ENCODE measurements at regions not wholly inside any gene's neighbourhood (a gene's known extent, or its start where the extent isn't known, plus 50 kb on each side); places are given as distances from the start of the nearest gene placed in this dataset.

DNA sequence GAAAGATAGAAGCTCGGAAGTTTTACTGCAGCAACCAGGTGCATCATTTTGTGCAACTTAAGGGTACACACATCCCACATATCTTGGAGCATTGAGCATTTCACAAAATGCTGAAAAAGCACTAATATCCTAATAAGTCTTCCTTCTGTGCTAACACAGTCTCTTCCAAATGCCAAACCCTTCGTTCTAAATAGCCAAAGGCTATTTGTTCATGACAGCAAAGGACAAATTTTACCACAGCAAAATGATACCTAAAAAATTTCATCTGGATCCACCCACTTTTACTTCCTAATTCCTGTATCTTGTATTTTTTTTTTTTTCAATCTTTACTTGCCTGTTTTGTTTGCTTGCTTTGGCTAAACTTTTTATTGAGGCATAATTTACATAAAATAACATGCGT lies 435.0 kb downstream of the RND3 start:
- Mint-ChIP-seq H3K9me3 (peaks cover 3% of the 10 kb centered on the region), H3K4me1 (ENCODE audit: low read depth) (no peaks in the 10 kb centered on the region), H3K27ac (no peak overlapping the region), H3K27me3 (no peaks in the 10 kb centered on the region), H3K4me3 (no peak overlapping the region), H3K36me3 (ENCODE audit: low read depth) (no peaks in the 10 kb centered on the region)
- no peaks in the 10 kb centered on the region for H3K27me3 ChIP-seq (ENCODE audit: control insufficient read depth in 1 of 2, insufficient read depth in 2 of 2, low read length in 2 of 2)
- TF ChIP-seq, protein P1, sequence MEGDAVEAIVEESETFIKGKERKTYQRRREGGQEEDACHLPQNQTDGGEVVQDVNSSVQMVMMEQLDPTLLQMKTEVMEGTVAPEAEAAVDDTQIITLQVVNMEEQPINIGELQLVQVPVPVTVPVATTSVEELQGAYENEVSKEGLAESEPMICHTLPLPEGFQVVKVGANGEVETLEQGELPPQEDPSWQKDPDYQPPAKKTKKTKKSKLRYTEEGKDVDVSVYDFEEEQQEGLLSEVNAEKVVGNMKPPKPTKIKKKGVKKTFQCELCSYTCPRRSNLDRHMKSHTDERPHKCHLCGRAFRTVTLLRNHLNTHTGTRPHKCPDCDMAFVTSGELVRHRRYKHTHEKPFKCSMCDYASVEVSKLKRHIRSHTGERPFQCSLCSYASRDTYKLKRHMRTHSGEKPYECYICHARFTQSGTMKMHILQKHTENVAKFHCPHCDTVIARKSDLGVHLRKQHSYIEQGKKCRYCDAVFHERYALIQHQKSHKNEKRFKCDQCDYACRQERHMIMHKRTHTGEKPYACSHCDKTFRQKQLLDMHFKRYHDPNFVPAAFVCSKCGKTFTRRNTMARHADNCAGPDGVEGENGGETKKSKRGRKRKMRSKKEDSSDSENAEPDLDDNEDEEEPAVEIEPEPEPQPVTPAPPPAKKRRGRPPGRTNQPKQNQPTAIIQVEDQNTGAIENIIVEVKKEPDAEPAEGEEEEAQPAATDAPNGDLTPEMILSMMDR (IDR thresholded peaks at IDR 0.05) = no peak
- no peak overlapping the region for H3K27ac ChIP-seq (ENCODE audit: low read depth in 1 of 2, low read length in 2 of 2)
- no peak overlapping the region for H3K4me3 ChIP-seq (ENCODE audit: low read length)
- no peak for DNase-seq
- H3K36me3 ChIP-seq (ENCODE audit: insufficient read depth, low read length) = no peaks in the 10 kb centered on the region
- CTCF ChIA-PET = no interaction called here
- H3K9me3 ChIP-seq (ENCODE audit: control insufficient read depth in 1 of 2, insufficient read depth in 1 of 2, low read length in 2 of 2) = no peaks in the 10 kb centered on the region
- no peaks in the 10 kb centered on the region for H3K4me1 ChIP-seq (ENCODE audit: insufficient read depth, low read length)
- no peak for ATAC-seq (ENCODE audit: poor library complexity)
- POLR2A ChIA-PET = no interaction called here
- intact Hi-C loops (cut with DNase I, micrococcal nuclease) = no loop called here

DNA sequence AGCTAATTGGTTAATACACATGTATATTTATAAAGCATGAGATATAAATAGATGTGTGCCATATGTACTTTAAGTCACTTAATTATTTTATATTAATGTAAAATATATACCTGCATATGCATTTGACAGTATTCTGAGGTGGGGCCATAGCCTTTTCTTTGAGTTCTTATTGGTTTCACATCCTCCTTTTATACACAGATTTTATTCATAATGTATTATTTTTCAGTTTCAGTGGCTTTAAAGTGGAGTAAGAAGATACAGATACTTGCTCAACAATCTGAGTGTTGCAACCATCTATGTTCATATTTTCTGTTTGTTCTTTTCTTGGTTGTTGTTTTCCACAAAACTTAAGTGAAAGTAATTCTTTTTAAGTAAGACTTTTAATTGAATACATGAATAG lies 436.5 kb downstream of the RND3 start:
- Mint-ChIP-seq H3K9me3 (peaks cover 3% of the 10 kb centered on the region), H3K36me3 (ENCODE audit: low read depth) (no peaks in the 10 kb centered on the region), H3K27ac (no peak overlapping the region), H3K27me3 (no peaks in the 10 kb centered on the region), H3K4me1 (ENCODE audit: low read depth) (no peaks in the 10 kb centered on the region), H3K4me3 (no peak overlapping the region)
- Histone ChIP-seq H3K36me3 (ENCODE audit: insufficient read depth, low read length) (no peaks in the 10 kb centered on the region), H3K27me3 (ENCODE audit: control insufficient read depth in 1 of 2, insufficient read depth in 2 of 2, low read length in 2 of 2) (no peaks in the 10 kb centered on the region), H3K4me1 (ENCODE audit: insufficient read depth, low read length) (no peaks in the 10 kb centered on the region), H3K27ac (ENCODE audit: low read depth in 1 of 2, low read length in 2 of 2) (no peak overlapping the region), H3K9me3 (ENCODE audit: control insufficient read depth in 1 of 2, insufficient read depth in 1 of 2, low read length in 2 of 2) (no peaks in the 10 kb centered on the region), H3K4me3 (ENCODE audit: low read length) (no peak overlapping the region)
- ATAC-seq (ENCODE audit: poor library complexity) = no peak
- DNase-seq = no peak
- intact Hi-C loops (cut with DNase I, micrococcal nuclease) = no loop called here
- TF ChIP-seq, protein P1 (IDR thresholded peaks at IDR 0.05) = no peak
- ChIA-PET CTCF (no interaction called here), POLR2A (no interaction called here)

DNA sequence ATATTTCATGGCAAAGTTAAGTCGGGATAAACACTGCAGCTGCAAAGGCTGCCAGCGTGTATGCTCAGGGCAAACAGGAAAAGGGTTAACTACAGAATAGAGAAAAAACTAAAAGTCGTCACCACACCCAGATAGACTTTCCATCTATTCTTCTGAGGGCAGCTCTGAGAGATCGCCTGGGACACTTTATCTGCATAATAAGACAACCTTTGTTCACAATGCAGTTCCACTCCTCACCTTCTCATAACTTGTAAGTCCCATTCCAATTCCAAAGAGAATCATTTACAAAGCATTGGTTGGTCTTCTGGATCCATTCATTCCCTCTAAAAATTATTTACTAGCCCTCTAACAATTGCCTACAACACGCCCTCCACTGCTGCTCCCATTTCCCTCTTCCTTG lies 437.4 kb downstream of the RND3 start:
- no peak for ATAC-seq (ENCODE audit: poor library complexity)
- Histone ChIP-seq H3K4me1 (ENCODE audit: insufficient read depth, low read length) (no peaks in the 10 kb centered on the region), H3K4me3 (ENCODE audit: low read length) (no peak overlapping the region), H3K27ac (ENCODE audit: low read depth in 1 of 2, low read length in 2 of 2) (no peak overlapping the region), H3K27me3 (ENCODE audit: control insufficient read depth in 1 of 2, insufficient read depth in 2 of 2, low read length in 2 of 2) (no peaks in the 10 kb centered on the region), H3K36me3 (ENCODE audit: insufficient read depth, low read length) (no peaks in the 10 kb centered on the region), H3K9me3 (ENCODE audit: control insufficient read depth in 1 of 2, insufficient read depth in 1 of 2, low read length in 2 of 2) (no peaks in the 10 kb centered on the region)
- peaks cover 3% of the 10 kb centered on the region for H3K9me3 Mint-ChIP-seq
- intact Hi-C loops (cut with DNase I, micrococcal nuclease) = no loop called here
- H3K27me3 Mint-ChIP-seq = no peaks in the 10 kb centered on the region
- POLR2A ChIA-PET = no interaction called here
- no peak for DNase-seq
- no peak overlapping the region for H3K27ac Mint-ChIP-seq
- no peak overlapping the region for H3K4me3 Mint-ChIP-seq
- CTCF ChIA-PET = no interaction called here
- no peaks in the 10 kb centered on the region for H3K36me3 Mint-ChIP-seq (ENCODE audit: low read depth)
- H3K4me1 Mint-ChIP-seq (ENCODE audit: low read depth) = no peaks in the 10 kb centered on the region
- TF ChIP-seq, protein P1 (IDR thresholded peaks at IDR 0.05) = no peak

Data from CD4-positive, alpha-beta T cell (primary cell).